C1 segment of cervical spinal cord (tissue), 14 donors: ENCODE measurements at regions not wholly inside any gene's neighbourhood (a gene's known extent, or its start where the extent isn't known, plus 50 kb on each side); places are given as distances from the start of the nearest gene placed in this dataset.
"Not testable (repeated sequence)": the region's sequence is repeated elsewhere in the genome, so short reads cannot be mapped to it uniquely, and the experiment has no call there.

Experiments used
- DNase-seq, 14 donors: peaks; one replicate each; lab custom pipeline; 2025; lab: John Stamatoyannopoulos, UW

GRCh38 chr5:86403190-86403589 lies 214.6 kb upstream of the COX7C start:
- no peak for DNase-seq

GRCh38 chr5:86404256-86404655 lies 213.5 kb upstream of the COX7C start:
- no peak for DNase-seq

- no peak for DNase-seq
Measured at GRCh38 chr5:86407711-86408110, 210.0 kb upstream of the COX7C start.

GRCh38 chr5:86411596-86411995 lies 206.1 kb upstream of the COX7C start:
- DNase-seq: no peak

GRCh38 chr5:86427158-86427557 lies 190.6 kb upstream of the COX7C start:
- no peak for DNase-seq

GRCh38 chr5:86439593-86440110 lies 178.1 kb upstream of the COX7C start:
- no peak for DNase-seq

- DNase-seq: no peak
Measured at GRCh38 chr5:86442036-86442745, 175.6 kb upstream of the COX7C start.

GRCh38 chr5:86447362-86447761 lies 170.4 kb upstream of the COX7C start:
- DNase-seq: no peak

- no peak for DNase-seq
Measured at GRCh38 chr5:86452251-86452650, 165.5 kb upstream of the COX7C start.

- DNase-seq: no peak
Measured at GRCh38 chr5:86460519-86460918, 157.2 kb upstream of the COX7C start.

GRCh38 chr5:86461169-86461956 lies 156.4 kb upstream of the COX7C start:
- DNase-seq: no peak

- no peak for DNase-seq
Measured at GRCh38 chr5:86463339-86463738, 154.4 kb upstream of the COX7C start.

GRCh38 chr5:86465052-86465838 lies 152.5 kb upstream of the COX7C start:
- DNase-seq: no peak

- DNase-seq: not testable (repeated sequence)
Measured at GRCh38 chr5:86466721-86467120, 151.0 kb upstream of the COX7C start.

GRCh38 chr5:86482008-86482407 lies 135.7 kb upstream of the COX7C start:
- no peak for DNase-seq

- DNase-seq: no peak
Measured at GRCh38 chr5:86493777-86494176, 124.0 kb upstream of the COX7C start.

GRCh38 chr5:86500947-86501346 lies 116.8 kb upstream of the COX7C start:
- no peak for DNase-seq

GRCh38 chr5:86507574-86507973 lies 110.2 kb upstream of the COX7C start:
- DNase-seq: no peak

- not testable (repeated sequence) for DNase-seq
Measured at GRCh38 chr5:86510330-86510915, 107.3 kb upstream of the COX7C start.

- no peak for DNase-seq
Measured at GRCh38 chr5:86523718-86524117, 94.0 kb upstream of the COX7C start.

- no peak for DNase-seq
Measured at GRCh38 chr5:86525622-86526021, 92.1 kb upstream of the COX7C start.
